Mammary epithelial cell (primary cell): ENCODE measurements at regions not wholly inside any gene's neighbourhood (a gene's known extent, or its start where the extent isn't known, plus 50 kb on each side); places are given as distances from the start of the nearest gene placed in this dataset.

ENCODE experiments used
- EZH2 ChIP-seq: IDR thresholded peaks from 2 replicates; pipeline ENCODE4 v1.6.1; 2012; ENCODE audit warnings: low read length, inconsistent platforms, borderline replicate concordance
- TF ChIP-seq, protein P1 (sequence below), 2 donors: IDR thresholded peaks in 1 of 2; conservative IDR thresholded peaks in 1 of 2; 2 replicates each; pipeline ENCODE4 v1.5.1; 2011 to 2012; ENCODE audit warnings: inconsistent platforms in 2 of 2, low read length in 2 of 2, mild to moderate bottlenecking in 2 of 2, control low read depth in 1 of 2, low read depth in 1 of 2; ENCODE audit not compliant: insufficient read depth in 1 of 2; ENCODE audit errors: extremely low read depth in 1 of 2

DNA sequence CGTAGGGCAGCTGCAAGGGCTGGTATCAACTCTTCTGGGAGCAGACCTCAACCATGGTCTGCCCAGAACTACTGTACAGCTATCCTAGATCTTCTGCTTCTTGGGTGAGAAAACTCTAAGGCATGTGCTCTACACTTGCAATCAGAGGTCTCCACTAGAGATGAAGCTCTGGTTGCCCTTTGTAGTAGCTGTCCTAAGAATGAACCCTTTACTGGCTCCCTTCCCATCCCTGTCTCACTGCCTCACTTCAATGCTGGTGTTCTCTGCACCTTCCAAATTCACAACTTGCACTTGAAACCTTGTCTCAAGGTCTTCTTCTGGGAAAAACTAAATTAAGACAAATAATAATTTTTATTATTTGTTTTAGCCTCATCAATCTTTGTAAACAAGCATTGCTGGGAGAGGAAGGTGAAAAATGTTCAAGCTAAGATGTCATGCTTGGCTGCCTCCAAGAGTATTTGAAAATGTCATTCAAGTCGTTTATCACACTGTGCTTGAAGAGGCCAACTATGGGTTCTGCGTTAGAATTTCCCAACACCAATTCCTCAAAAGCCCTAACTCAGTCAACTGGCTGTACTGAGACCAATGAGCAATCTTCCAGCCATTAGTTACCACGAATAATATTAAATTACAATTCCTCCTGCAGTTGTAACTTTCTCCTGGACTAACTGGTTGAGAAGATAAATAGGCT, 216.9 kb upstream of the ADRA1D start:
- TF ChIP-seq, protein P1, sequence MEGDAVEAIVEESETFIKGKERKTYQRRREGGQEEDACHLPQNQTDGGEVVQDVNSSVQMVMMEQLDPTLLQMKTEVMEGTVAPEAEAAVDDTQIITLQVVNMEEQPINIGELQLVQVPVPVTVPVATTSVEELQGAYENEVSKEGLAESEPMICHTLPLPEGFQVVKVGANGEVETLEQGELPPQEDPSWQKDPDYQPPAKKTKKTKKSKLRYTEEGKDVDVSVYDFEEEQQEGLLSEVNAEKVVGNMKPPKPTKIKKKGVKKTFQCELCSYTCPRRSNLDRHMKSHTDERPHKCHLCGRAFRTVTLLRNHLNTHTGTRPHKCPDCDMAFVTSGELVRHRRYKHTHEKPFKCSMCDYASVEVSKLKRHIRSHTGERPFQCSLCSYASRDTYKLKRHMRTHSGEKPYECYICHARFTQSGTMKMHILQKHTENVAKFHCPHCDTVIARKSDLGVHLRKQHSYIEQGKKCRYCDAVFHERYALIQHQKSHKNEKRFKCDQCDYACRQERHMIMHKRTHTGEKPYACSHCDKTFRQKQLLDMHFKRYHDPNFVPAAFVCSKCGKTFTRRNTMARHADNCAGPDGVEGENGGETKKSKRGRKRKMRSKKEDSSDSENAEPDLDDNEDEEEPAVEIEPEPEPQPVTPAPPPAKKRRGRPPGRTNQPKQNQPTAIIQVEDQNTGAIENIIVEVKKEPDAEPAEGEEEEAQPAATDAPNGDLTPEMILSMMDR (conservative IDR thresholded peaks at IDR 0.05 in 1 of 2, IDR thresholded peaks at IDR 0.05 in 1 of 2; ENCODE audit: extremely low read depth in 1 of 2, insufficient read depth in 1 of 2, low read depth in 1 of 2, low read length in 2 of 2) = no peak
- TF ChIP-seq EZH2 = no peak
